GM21825 (cell line): ENCODE measurements at regions not wholly inside any gene's neighbourhood (a gene's known extent, or its start where the extent isn't known, plus 50 kb on each side); places are given as distances from the start of the nearest gene placed in this dataset.
"Not testable (repeated sequence)": the region's sequence is repeated elsewhere in the genome, so short reads cannot be mapped to it uniquely, and the experiment has no call there.

Source experiments
- ATAC-seq: cut with Tn5 transposase; IDR thresholded peaks from one replicate; pipeline ENCODE4 v1.9.1; 2021; ENCODE audit warnings: mild to moderate bottlenecking, moderate library complexity; ENCODE audit not compliant: unreplicated experiment

- no peak for ATAC-seq
These were observed 699.0 kb upstream of the LUZP2 start for GRCh38 chr11:23797624-23798419.

- ATAC-seq = not testable (repeated sequence)
These were observed 662.5 kb upstream of the LUZP2 start for GRCh38 chr11:23834306-23834705.

GRCh38 chr11:23836981-23837380 lies 659.9 kb upstream of the LUZP2 start:
- ATAC-seq = no peak

GRCh38 chr11:23840872-23841271 lies 656.0 kb upstream of the LUZP2 start:
- ATAC-seq = no peak

GRCh38 chr11:23846902-23847422 lies 649.9 kb upstream of the LUZP2 start:
- no peak for ATAC-seq

- ATAC-seq = no peak
These were observed 645.6 kb upstream of the LUZP2 start for GRCh38 chr11:23851216-23851615.

GRCh38 chr11:23856654-23857053 lies 640.2 kb upstream of the LUZP2 start:
- ATAC-seq = no peak

GRCh38 chr11:23859087-23859486 lies 637.8 kb upstream of the LUZP2 start:
- ATAC-seq = no peak

GRCh38 chr11:23861615-23862014 lies 635.2 kb upstream of the LUZP2 start:
- ATAC-seq = no peak

GRCh38 chr11:23865341-23865975 lies 631.4 kb upstream of the LUZP2 start:
- ATAC-seq = no peak

GRCh38 chr11:23866641-23867040 lies 630.2 kb upstream of the LUZP2 start:
- ATAC-seq = no peak

GRCh38 chr11:23869671-23870070 lies 627.2 kb upstream of the LUZP2 start:
- ATAC-seq = no peak

GRCh38 chr11:23873406-23873805 lies 623.4 kb upstream of the LUZP2 start:
- no peak for ATAC-seq

GRCh38 chr11:23875176-23875850 lies 621.5 kb upstream of the LUZP2 start:
- ATAC-seq = no peak

- ATAC-seq = not testable (repeated sequence)
These were observed 613.3 kb upstream of the LUZP2 start for GRCh38 chr11:23883426-23884048.

GRCh38 chr11:23884341-23884740 lies 612.5 kb upstream of the LUZP2 start:
- ATAC-seq = no peak

GRCh38 chr11:23885801-23886200 lies 611.1 kb upstream of the LUZP2 start:
- ATAC-seq = no peak

GRCh38 chr11:23887122-23887521 lies 609.7 kb upstream of the LUZP2 start:
- not testable (repeated sequence) for ATAC-seq

GRCh38 chr11:23893126-23893525 lies 603.7 kb upstream of the LUZP2 start:
- no peak for ATAC-seq

GRCh38 chr11:23897453-23898286 lies 599.2 kb upstream of the LUZP2 start:
- ATAC-seq = no peak
